ENCODE measurements at regions not wholly inside any gene's neighbourhood (a gene's known extent, or its start where the extent isn't known, plus 50 kb on each side); places are given as distances from the start of the nearest gene placed in this dataset.

GRCh38 chr18:72470391-72470790 lies 73.8 kb downstream of the CBLN2 start:
- DNase-seq, result no peak

- DNase-seq, result no peak
These were observed 76.0 kb downstream of the CBLN2 start for GRCh38 chr18:72468021-72468710.

GRCh38 chr18:72460210-72460680 lies 83.9 kb downstream of the CBLN2 start:
- peak in 19 of 58 donors; percentile 1 to 58 (median 10) for DNase-seq

- no peak for DNase-seq
These were observed 85.9 kb downstream of the CBLN2 start for GRCh38 chr18:72458271-72458670.

GRCh38 chr18:72456802-72457201 lies 87.3 kb downstream of the CBLN2 start:
- no peak for DNase-seq

- no peak for DNase-seq
These were observed 91.8 kb downstream of the CBLN2 start for GRCh38 chr18:72452328-72452727.

- DNase-seq, result no peak
These were observed 99.4 kb downstream of the CBLN2 start for GRCh38 chr18:72444798-72445155.

GRCh38 chr18:72444111-72444797 lies 99.9 kb downstream of the CBLN2 start:
- no peak for DNase-seq

GRCh38 chr18:72436401-72436800 lies 107.7 kb downstream of the CBLN2 start:
- no peak for DNase-seq

GRCh38 chr18:72433756-72434155 lies 110.4 kb downstream of the CBLN2 start:
- no peak for DNase-seq

- DNase-seq, result no peak
These were observed 116.4 kb downstream of the CBLN2 start for GRCh38 chr18:72427721-72428120.

GRCh38 chr18:72419914-72420313 lies 124.2 kb downstream of the CBLN2 start:
- DNase-seq, result no peak

- DNase-seq, result no peak
These were observed 131.2 kb downstream of the CBLN2 start for GRCh38 chr18:72412927-72413326.

GRCh38 chr18:72411261-72411660 lies 132.9 kb downstream of the CBLN2 start:
- DNase-seq, result no peak

GRCh38 chr18:72410399-72410798 lies 133.7 kb downstream of the CBLN2 start:
- DNase-seq, result no peak

- DNase-seq, result no peak
These were observed 134.2 kb downstream of the CBLN2 start for GRCh38 chr18:72409903-72410302.

GRCh38 chr18:72407048-72407447 lies 137.1 kb downstream of the CBLN2 start:
- no peak for DNase-seq

- DNase-seq, result no peak
These were observed 152.2 kb downstream of the CBLN2 start for GRCh38 chr18:72391951-72392350.

GRCh38 chr18:72391427-72391826 lies 152.7 kb downstream of the CBLN2 start:
- no peak for DNase-seq

- no peak for DNase-seq
These were observed 166.1 kb downstream of the CBLN2 start for GRCh38 chr18:72378016-72378415.

- DNase-seq, result no peak
These were observed 167.9 kb downstream of the CBLN2 start for GRCh38 chr18:72376256-72376655.

GRCh38 chr18:72375618-72376017 lies 168.5 kb downstream of the CBLN2 start:
- DNase-seq, result peak in 4 of 58 donors; percentile 2 to 9 (median 2)

- no peak for DNase-seq
These were observed 172.1 kb downstream of the CBLN2 start for GRCh38 chr18:72372076-72372475.

All from anterior cingulate cortex (tissue), 58 donors.